ENCODE measurements at regions not wholly inside any gene's neighbourhood (a gene's known extent, or its start where the extent isn't known, plus 50 kb on each side); places are given as distances from the start of the nearest gene placed in this dataset.
"Not testable (repeated sequence)": the region's sequence is repeated elsewhere in the genome, so short reads cannot be mapped to it uniquely, and the experiment has no call there.

DNA sequence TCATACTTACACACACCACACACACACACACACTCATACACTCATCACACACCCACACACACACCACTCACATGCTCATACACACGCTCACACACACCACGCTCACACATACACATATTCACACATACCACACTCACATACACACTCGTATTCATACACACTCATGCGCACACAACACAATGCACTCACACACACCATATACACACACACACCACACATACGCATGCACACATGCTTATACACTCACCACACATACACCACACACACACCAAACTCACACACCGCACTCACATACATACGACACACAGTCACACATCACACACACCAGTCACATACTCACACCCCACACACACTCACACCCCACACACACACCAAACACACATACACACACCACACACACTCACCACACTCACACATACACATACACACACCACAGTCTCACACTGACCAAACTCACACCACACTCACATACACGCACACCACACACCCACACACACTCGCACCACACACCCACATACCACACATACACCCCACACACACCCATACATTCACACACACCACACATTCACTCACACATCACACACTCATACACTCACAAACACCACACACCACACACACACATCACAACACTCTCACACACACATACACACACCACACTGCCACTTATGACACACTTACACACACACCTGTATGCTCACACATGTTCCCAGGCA is 88.9 kb downstream of the IRX5 start:
- Histone ChIP-seq H3K27me3 (ENCODE audit: control insufficient read depth, extremely low read depth, insufficient read depth, low read length) (no peaks in the 10 kb centered on the region), H3K4me1 (ENCODE audit: control insufficient read depth, extremely low read depth, insufficient read depth, low read length) (no peaks in the 10 kb centered on the region), H3K9me3 (ENCODE audit: control insufficient read depth, low read depth, low read length) (no peaks in the 10 kb centered on the region), H3K9ac (ENCODE audit: control insufficient read depth, extremely low read depth, insufficient read depth, low read length) (no peak overlapping the region), H2AFZ (ENCODE audit: control insufficient read depth, low read length) (no peak overlapping the region), H3K36me3 (ENCODE audit: control insufficient read depth in 2 of 2, extremely low read depth in 1 of 2, insufficient read depth in 2 of 2, low read length in 2 of 2) (no peaks in the 10 kb centered on the region), H3K27ac (ENCODE audit: control insufficient read depth, insufficient read depth, low read length) (no peak overlapping the region), H3K4me3 (ENCODE audit: control insufficient read depth in 2 of 3, extremely low read depth in 1 of 3, insufficient read depth in 2 of 3, low read depth in 1 of 3, low read length in 3 of 3) (no peak overlapping the region), H4K20me1 (ENCODE audit: control insufficient read depth, extremely low read depth, insufficient read depth, low read length) (no peaks in the 10 kb centered on the region), H3K79me2 (ENCODE audit: control insufficient read depth, insufficient read depth, low read length) (no peaks in the 10 kb centered on the region), H3K4me2 (ENCODE audit: control insufficient read depth, extremely low read depth, insufficient read depth, low read depth, low read length) (no peak overlapping the region), H3K9me1 (ENCODE audit: control insufficient read depth, extremely low read depth, insufficient read depth, low read length) (no peaks in the 10 kb centered on the region)
- DNase-seq (ENCODE audit: low read depth, low spot score) = no peak
- FAIRE-seq = no peak
- TF ChIP-seq EZH2 (IDR thresholded peaks at IDR 0.05; ENCODE audit: low read length) = no peak
- dilution Hi-C loops (cut with MboI; ENCODE audit: extremely low pct_ligation_motif_present, low sequenced_read_pairs) = no loop called here

GRCh38 chr16:55021595-55022475 is 91.2 kb downstream of the IRX5 start:
- TF ChIP-seq EZH2 (IDR thresholded peaks at IDR 0.05; ENCODE audit: low read length) = no peak
- TF ChIP-seq, protein P1, sequence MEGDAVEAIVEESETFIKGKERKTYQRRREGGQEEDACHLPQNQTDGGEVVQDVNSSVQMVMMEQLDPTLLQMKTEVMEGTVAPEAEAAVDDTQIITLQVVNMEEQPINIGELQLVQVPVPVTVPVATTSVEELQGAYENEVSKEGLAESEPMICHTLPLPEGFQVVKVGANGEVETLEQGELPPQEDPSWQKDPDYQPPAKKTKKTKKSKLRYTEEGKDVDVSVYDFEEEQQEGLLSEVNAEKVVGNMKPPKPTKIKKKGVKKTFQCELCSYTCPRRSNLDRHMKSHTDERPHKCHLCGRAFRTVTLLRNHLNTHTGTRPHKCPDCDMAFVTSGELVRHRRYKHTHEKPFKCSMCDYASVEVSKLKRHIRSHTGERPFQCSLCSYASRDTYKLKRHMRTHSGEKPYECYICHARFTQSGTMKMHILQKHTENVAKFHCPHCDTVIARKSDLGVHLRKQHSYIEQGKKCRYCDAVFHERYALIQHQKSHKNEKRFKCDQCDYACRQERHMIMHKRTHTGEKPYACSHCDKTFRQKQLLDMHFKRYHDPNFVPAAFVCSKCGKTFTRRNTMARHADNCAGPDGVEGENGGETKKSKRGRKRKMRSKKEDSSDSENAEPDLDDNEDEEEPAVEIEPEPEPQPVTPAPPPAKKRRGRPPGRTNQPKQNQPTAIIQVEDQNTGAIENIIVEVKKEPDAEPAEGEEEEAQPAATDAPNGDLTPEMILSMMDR (optimal IDR thresholded peaks at IDR 0.05 in 1 of 3, IDR thresholded peaks at IDR 0.05 in 1 of 3, conservative IDR thresholded peaks at IDR 0.05 in 1 of 3; ENCODE audit: extremely low read depth in 1 of 3, insufficient read depth in 2 of 3, low read length in 3 of 3) = peak in 2 of 3 experiments; percentile 2 to 33
- no peak for FAIRE-seq
- Histone ChIP-seq H3K27me3 (ENCODE audit: control insufficient read depth, extremely low read depth, insufficient read depth, low read length) (no peaks in the 10 kb centered on the region), H3K4me1 (ENCODE audit: control insufficient read depth, extremely low read depth, insufficient read depth, low read length) (no peaks in the 10 kb centered on the region), H4K20me1 (ENCODE audit: control insufficient read depth, extremely low read depth, insufficient read depth, low read length) (no peaks in the 10 kb centered on the region), H2AFZ (ENCODE audit: control insufficient read depth, low read length) (no peak overlapping the region), H3K9me3 (ENCODE audit: control insufficient read depth, low read depth, low read length) (no peaks in the 10 kb centered on the region), H3K4me2 (ENCODE audit: control insufficient read depth, extremely low read depth, insufficient read depth, low read depth, low read length) (no peak overlapping the region), H3K27ac (ENCODE audit: control insufficient read depth, insufficient read depth, low read length) (no peak overlapping the region), H3K79me2 (ENCODE audit: control insufficient read depth, insufficient read depth, low read length) (no peaks in the 10 kb centered on the region), H3K9me1 (ENCODE audit: control insufficient read depth, extremely low read depth, insufficient read depth, low read length) (no peaks in the 10 kb centered on the region), H3K4me3 (ENCODE audit: control insufficient read depth in 2 of 3, extremely low read depth in 1 of 3, insufficient read depth in 2 of 3, low read depth in 1 of 3, low read length in 3 of 3) (no peak overlapping the region), H3K36me3 (ENCODE audit: control insufficient read depth in 2 of 2, extremely low read depth in 1 of 2, insufficient read depth in 2 of 2, low read length in 2 of 2) (no peaks in the 10 kb centered on the region), H3K9ac (ENCODE audit: control insufficient read depth, extremely low read depth, insufficient read depth, low read length) (no peak overlapping the region)
- peak; percentile 19 for DNase-seq (ENCODE audit: low read depth, low spot score)
- dilution Hi-C loops (cut with MboI; ENCODE audit: extremely low pct_ligation_motif_present, low sequenced_read_pairs) = no loop called here

- not testable (repeated sequence) for H3K27me3 ChIP-seq (ENCODE audit: control insufficient read depth, extremely low read depth, insufficient read depth, low read length); H3K4me1 ChIP-seq (ENCODE audit: control insufficient read depth, extremely low read depth, insufficient read depth, low read length); H3K79me2 ChIP-seq (ENCODE audit: control insufficient read depth, insufficient read depth, low read length); FAIRE-seq; H2AFZ ChIP-seq (ENCODE audit: control insufficient read depth, low read length); H3K4me2 ChIP-seq (ENCODE audit: control insufficient read depth, extremely low read depth, insufficient read depth, low read depth, low read length); H3K4me3 ChIP-seq (ENCODE audit: control insufficient read depth in 2 of 3, extremely low read depth in 1 of 3, insufficient read depth in 2 of 3, low read depth in 1 of 3, low read length in 3 of 3); H3K36me3 ChIP-seq (ENCODE audit: control insufficient read depth in 2 of 2, extremely low read depth in 1 of 2, insufficient read depth in 2 of 2, low read length in 2 of 2); H3K9me1 ChIP-seq (ENCODE audit: control insufficient read depth, extremely low read depth, insufficient read depth, low read length); H3K9me3 ChIP-seq (ENCODE audit: control insufficient read depth, low read depth, low read length); H3K9ac ChIP-seq (ENCODE audit: control insufficient read depth, extremely low read depth, insufficient read depth, low read length); H3K27ac ChIP-seq (ENCODE audit: control insufficient read depth, insufficient read depth, low read length); H4K20me1 ChIP-seq (ENCODE audit: control insufficient read depth, extremely low read depth, insufficient read depth, low read length); DNase-seq (ENCODE audit: low read depth, low spot score)
- dilution Hi-C loops (cut with MboI; ENCODE audit: extremely low pct_ligation_motif_present, low sequenced_read_pairs) = loop anchor here (25.0 kb wide), 1 partner anchor 235 kb away; no protein-coding TSS in a partner anchor
These were observed 96.6 kb downstream of the IRX5 start for GRCh38 chr16:55027260-55027659.
